ENCODE measurements at regions not wholly inside any gene's neighbourhood (a gene's known extent, or its start where the extent isn't known, plus 50 kb on each side); places are given as distances from the start of the nearest gene placed in this dataset.

GRCh38 chr2:149972066-149972465 is 384.5 kb upstream of the MMADHC start:
- Histone ChIP-seq H3K4me3 (ENCODE audit: insufficient read depth, low read length) (no peak overlapping the region), H3K36me3 (ENCODE audit: insufficient read depth, low read length) (no peaks in the 10 kb centered on the region), H3K4me1 (ENCODE audit: insufficient read depth, low read length) (no peaks in the 10 kb centered on the region), H4K20me1 (ENCODE audit: insufficient read depth, low read length) (no peaks in the 10 kb centered on the region), H3K27ac (ENCODE audit: low read depth, low read length) (no peak overlapping the region), H3K79me2 (ENCODE audit: insufficient read depth, low read length) (no peaks in the 10 kb centered on the region), H3K4me2 (ENCODE audit: insufficient read depth, low read length) (no peak overlapping the region), H2AFZ (ENCODE audit: low read length) (no peak overlapping the region), H3K27me3 (ENCODE audit: insufficient read depth, low read length) (no peaks in the 10 kb centered on the region), H3K9me3 (ENCODE audit: low read depth, low read length) (no peaks in the 10 kb centered on the region)
- no peak for TF ChIP-seq CTCF (IDR thresholded peaks at IDR 0.05; ENCODE audit: extremely low read depth, low read depth, low read length)
- no peak for DNase-seq (ENCODE audit: insufficient read length, low spot score, missing footprints)

GRCh38 chr2:149954981-149955600 is 367.5 kb upstream of the MMADHC start:
- no peak for DNase-seq (ENCODE audit: insufficient read length, low spot score, missing footprints)
- H3K36me3 ChIP-seq (ENCODE audit: insufficient read depth, low read length), result no peaks in the 10 kb centered on the region
- no peak overlapping the region for H2AFZ ChIP-seq (ENCODE audit: low read length)
- no peak overlapping the region for H3K4me2 ChIP-seq (ENCODE audit: insufficient read depth, low read length)
- H3K27ac ChIP-seq (ENCODE audit: low read depth, low read length), result no peak overlapping the region
- H3K4me3 ChIP-seq (ENCODE audit: insufficient read depth, low read length), result no peak overlapping the region
- no peaks in the 10 kb centered on the region for H3K4me1 ChIP-seq (ENCODE audit: insufficient read depth, low read length)
- no peaks in the 10 kb centered on the region for H4K20me1 ChIP-seq (ENCODE audit: insufficient read depth, low read length)
- H3K9me3 ChIP-seq (ENCODE audit: low read depth, low read length), result no peaks in the 10 kb centered on the region
- no peaks in the 10 kb centered on the region for H3K79me2 ChIP-seq (ENCODE audit: insufficient read depth, low read length)
- TF ChIP-seq CTCF (IDR thresholded peaks at IDR 0.05; ENCODE audit: extremely low read depth, low read depth, low read length), result no peak
- no peaks in the 10 kb centered on the region for H3K27me3 ChIP-seq (ENCODE audit: insufficient read depth, low read length)

GRCh38 chr2:149953627-149954026 is 366.1 kb upstream of the MMADHC start:
- DNase-seq (ENCODE audit: insufficient read length, low spot score, missing footprints), result no peak
- H3K27ac ChIP-seq (ENCODE audit: low read depth, low read length), result no peak overlapping the region
- no peaks in the 10 kb centered on the region for H3K9me3 ChIP-seq (ENCODE audit: low read depth, low read length)
- no peaks in the 10 kb centered on the region for H3K79me2 ChIP-seq (ENCODE audit: insufficient read depth, low read length)
- no peaks in the 10 kb centered on the region for H4K20me1 ChIP-seq (ENCODE audit: insufficient read depth, low read length)
- TF ChIP-seq CTCF (IDR thresholded peaks at IDR 0.05; ENCODE audit: extremely low read depth, low read depth, low read length), result no peak
- no peaks in the 10 kb centered on the region for H3K4me1 ChIP-seq (ENCODE audit: insufficient read depth, low read length)
- H3K4me3 ChIP-seq (ENCODE audit: insufficient read depth, low read length), result no peak overlapping the region
- no peak overlapping the region for H2AFZ ChIP-seq (ENCODE audit: low read length)
- no peaks in the 10 kb centered on the region for H3K27me3 ChIP-seq (ENCODE audit: insufficient read depth, low read length)
- H3K36me3 ChIP-seq (ENCODE audit: insufficient read depth, low read length), result no peaks in the 10 kb centered on the region
- H3K4me2 ChIP-seq (ENCODE audit: insufficient read depth, low read length), result no peak overlapping the region

- H3K36me3 ChIP-seq (ENCODE audit: insufficient read depth, low read length), result no peaks in the 10 kb centered on the region
- H3K4me3 ChIP-seq (ENCODE audit: insufficient read depth, low read length), result no peak overlapping the region
- H3K9me3 ChIP-seq (ENCODE audit: low read depth, low read length), result no peaks in the 10 kb centered on the region
- no peak overlapping the region for H3K4me2 ChIP-seq (ENCODE audit: insufficient read depth, low read length)
- H3K79me2 ChIP-seq (ENCODE audit: insufficient read depth, low read length), result no peaks in the 10 kb centered on the region
- H4K20me1 ChIP-seq (ENCODE audit: insufficient read depth, low read length), result no peaks in the 10 kb centered on the region
- TF ChIP-seq CTCF (IDR thresholded peaks at IDR 0.05; ENCODE audit: extremely low read depth, low read depth, low read length), result no peak
- no peak overlapping the region for H2AFZ ChIP-seq (ENCODE audit: low read length)
- no peak for DNase-seq (ENCODE audit: insufficient read length, low spot score, missing footprints)
- no peaks in the 10 kb centered on the region for H3K27me3 ChIP-seq (ENCODE audit: insufficient read depth, low read length)
- no peaks in the 10 kb centered on the region for H3K4me1 ChIP-seq (ENCODE audit: insufficient read depth, low read length)
- H3K27ac ChIP-seq (ENCODE audit: low read depth, low read length), result no peak overlapping the region
Observed at GRCh38 chr2:149931486-149931885, 343.9 kb upstream of the MMADHC start.

Measured in osteoblast (primary cell).